SH-SY5Y (cell line): ENCODE measurements at regions not wholly inside any gene's neighbourhood (a gene's known extent, or its start where the extent isn't known, plus 50 kb on each side); places are given as distances from the start of the nearest gene placed in this dataset.

Source experiments
- GATA2 ChIP-seq: IDR thresholded peaks from 2 replicates; pipeline ENCODE4 v1.6.1; 2011; ENCODE audit warnings: mild to moderate bottlenecking, low read depth, low read length
- GATA3 ChIP-seq: IDR thresholded peaks from 2 replicates; pipeline ENCODE4 v1.6.1; 2011; ENCODE audit warnings: low read depth, mild to moderate bottlenecking, low read length, moderate library complexity

GRCh38 chr18:39225373-39225772 is 1659.8 kb upstream of the CELF4 start:
- TF ChIP-seq GATA3 (no peak), GATA2 (no peak)
